GM12891 (cell line): ENCODE measurements at regions not wholly inside any gene's neighbourhood (a gene's known extent, or its start where the extent isn't known, plus 50 kb on each side); places are given as distances from the start of the nearest gene placed in this dataset.

Source experiments
- PAX5 ChIP-seq: IDR thresholded peaks from 2 replicates; pipeline ENCODE4 v1.6.1; 2011; ENCODE audit warnings: low read length, moderate library complexity, mild to moderate bottlenecking; ENCODE audit not compliant: insufficient read depth, severe bottlenecking
- POLR2A ChIP-seq: IDR thresholded peaks from 2 replicates; pipeline ENCODE4 v1.6.1; 2011; ENCODE audit warnings: low read depth, low read length, control low read depth
- POLR2AphosphoS5 ChIP-seq: IDR thresholded peaks from 2 replicates; pipeline ENCODE4 v1.6.1; 2011; ENCODE audit warnings: low read depth, low read length, control low read depth
- POU2F2 ChIP-seq: IDR thresholded peaks from 2 replicates; pipeline ENCODE4 v1.6.1; 2011; ENCODE audit warnings: low read depth, mild to moderate bottlenecking, control low read depth, low read length, moderate library complexity
- SPI1 ChIP-seq: IDR thresholded peaks from 2 replicates; pipeline ENCODE4 v1.6.1; 2011; ENCODE audit warnings: low read depth, low read length, control low read depth
- TAF1 ChIP-seq: IDR thresholded peaks from 2 replicates; pipeline ENCODE4 v1.6.1; 2011; ENCODE audit warnings: low read depth, low read length, control low read depth

DNA sequence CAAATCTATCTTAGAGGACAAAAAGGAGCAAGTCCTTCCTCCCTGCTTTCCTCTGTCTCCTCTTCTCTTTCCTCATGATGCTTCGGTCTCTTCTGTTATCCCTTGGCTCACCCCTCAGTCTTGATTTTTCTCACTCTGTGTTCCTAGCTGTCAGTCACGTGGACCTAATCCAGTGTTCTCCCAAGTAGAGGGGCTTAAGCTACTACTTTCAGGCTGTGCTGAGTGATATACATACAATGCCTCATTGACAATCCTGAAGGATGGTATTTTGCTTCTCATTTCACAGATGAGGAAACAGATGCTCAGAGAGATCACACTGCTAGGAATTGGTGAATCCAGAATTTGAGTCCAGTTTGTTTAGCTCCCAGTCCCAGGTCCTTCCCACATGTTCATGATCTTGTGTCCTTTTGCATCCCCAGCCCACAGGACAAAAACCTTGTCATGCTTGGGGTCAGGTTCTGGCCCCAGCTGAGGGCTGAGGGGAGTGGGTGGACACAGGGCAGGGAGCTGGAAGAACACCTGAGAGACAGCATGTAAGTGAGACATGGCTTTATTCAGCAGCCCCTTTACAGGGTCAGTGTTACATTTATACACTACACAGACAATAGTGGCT is 50.5 kb upstream of the KMT2E start:
- TF ChIP-seq POLR2A (no peak), SPI1 (no peak), TAF1 (no peak), POU2F2 (no peak), POLR2AphosphoS5 (no peak), PAX5 (no peak)
